ELF-1 (cell line): ENCODE measurements at regions not wholly inside any gene's neighbourhood (a gene's known extent, or its start where the extent isn't known, plus 50 kb on each side); places are given as distances from the start of the nearest gene placed in this dataset.
"Not testable (repeated sequence)": the region's sequence is repeated elsewhere in the genome, so short reads cannot be mapped to it uniquely, and the experiment has no call there.

Experiments
- DNase-seq: peaks from one replicate; pipeline ENCODE4 v3.0.0-alpha.2; 2016; ENCODE audit warnings: low read depth, low spot score

GRCh38 chr17:45646288-45646988, 137.7 kb upstream of the CRHR1 start:
- DNase-seq = no peak

DNA sequence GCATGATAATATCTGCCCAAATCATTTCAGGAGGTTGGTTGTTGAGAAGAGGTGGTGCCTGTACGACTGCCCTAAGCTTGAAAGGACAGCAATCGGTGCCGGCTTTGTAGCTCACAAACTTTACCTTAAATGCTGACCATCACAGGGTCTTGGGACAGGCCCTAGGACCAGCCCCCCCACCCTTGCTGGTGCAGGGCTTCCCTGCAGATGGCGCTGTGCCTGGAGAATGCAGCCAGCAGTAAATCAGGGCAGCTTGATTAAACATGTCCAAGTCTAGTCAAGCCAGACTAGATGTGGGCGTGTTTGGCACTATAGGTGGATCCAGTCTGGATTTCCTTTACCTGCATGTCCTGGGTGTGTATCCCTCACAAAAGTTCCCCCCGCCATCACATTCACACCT, 135.5 kb upstream of the CRHR1 start:
- peak; percentile 48 for DNase-seq

- no peak for DNase-seq
These were observed 134.3 kb upstream of the CRHR1 start for GRCh38 chr17:45649796-45650195.

DNA sequence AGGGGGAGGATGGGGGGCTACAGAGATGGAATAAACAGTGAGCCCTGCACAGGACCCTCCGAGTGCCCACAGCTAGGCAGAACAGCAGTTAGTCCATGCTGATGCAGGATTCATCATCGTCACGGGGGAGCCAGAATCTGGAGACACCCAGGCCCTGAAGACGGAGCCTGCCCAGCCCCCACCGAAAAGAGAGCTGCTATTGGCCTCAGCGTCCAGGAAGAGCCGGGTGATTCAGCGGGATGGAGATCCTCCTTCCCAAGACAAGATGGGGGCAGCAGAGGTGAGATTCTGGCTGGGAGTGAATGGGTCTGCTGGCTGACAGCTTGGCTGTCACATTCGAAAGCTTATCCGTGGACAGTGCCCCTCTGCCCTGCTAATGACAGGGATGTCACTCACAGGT, 133.6 kb upstream of the CRHR1 start:
- no peak for DNase-seq

DNA sequence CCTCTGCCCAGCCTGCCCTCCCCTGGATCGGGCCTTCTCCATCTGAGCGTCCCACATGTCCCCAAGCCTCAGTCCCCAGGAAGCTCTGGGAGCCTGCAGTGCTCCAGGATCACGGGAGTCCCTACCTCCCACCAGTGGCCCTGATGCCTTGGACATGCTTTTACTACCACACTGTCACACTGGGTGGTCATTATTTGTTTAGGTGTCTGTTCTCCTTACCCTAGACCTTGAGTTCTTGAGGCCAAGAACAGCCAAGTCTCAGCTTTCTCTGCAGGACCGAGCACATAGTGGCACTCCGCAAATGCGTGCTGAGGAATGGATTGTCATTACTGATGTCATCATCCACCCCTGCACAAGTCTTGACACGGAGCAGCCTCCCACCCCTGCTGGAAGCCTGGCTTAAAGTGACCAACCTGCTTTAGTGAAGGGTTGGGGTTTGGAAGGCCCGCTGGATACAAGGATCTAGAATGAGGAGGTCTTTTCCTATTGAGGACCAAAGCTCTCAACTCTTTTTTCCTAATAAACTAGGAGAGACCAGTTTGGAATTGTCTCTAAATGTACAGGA, 132.9 kb upstream of the CRHR1 start:
- DNase-seq = peak; percentile 17

DNA sequence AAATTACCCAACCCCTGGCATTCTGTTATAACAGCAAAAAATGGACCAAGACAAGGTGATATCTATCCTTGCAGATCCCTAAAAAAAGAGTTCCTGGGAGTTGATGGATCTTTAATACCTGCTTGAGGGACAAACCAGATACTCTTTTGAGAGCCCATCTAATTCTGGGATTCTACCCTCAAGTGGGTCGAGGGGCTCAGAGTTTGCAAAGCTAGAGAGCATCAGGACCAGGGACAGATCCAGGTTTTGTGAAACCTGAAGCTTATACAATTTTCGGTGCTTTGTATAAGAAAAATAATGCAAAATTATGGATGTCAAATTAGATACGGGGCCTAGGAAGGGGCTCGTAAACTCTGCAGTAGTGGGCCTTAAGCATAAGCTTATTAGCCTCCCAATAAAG, 130.5 kb upstream of the CRHR1 start:
- DNase-seq = no peak

- DNase-seq = no peak
These were observed 127.5 kb upstream of the CRHR1 start for GRCh38 chr17:45656527-45657181.

GRCh38 chr17:45660474-45660873, 123.6 kb upstream of the CRHR1 start:
- peak; percentile 79 for DNase-seq

- DNase-seq = no peak
These were observed 121.7 kb upstream of the CRHR1 start for GRCh38 chr17:45662432-45662831.

DNA sequence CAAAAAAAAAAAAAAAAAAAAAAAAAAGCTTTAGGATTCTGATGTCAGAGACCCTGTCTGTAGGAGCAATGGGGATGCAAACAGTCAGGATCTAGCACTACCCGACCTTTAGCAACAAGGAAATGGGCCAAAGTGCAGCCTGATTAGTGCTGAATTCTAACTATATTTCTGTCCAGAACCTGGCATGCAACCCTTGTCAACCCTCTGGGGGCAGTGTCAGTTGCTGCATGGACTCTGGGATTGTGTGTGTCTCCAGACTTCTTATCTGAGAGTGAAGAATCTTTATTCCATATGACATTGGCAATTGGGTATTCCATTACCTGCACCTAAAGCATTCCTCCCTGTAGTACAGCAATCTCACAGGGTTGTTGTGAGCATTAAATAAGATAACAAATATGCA, 120.3 kb upstream of the CRHR1 start:
- no peak for DNase-seq

GRCh38 chr17:45664921-45665320, 119.2 kb upstream of the CRHR1 start:
- no peak for DNase-seq

DNA sequence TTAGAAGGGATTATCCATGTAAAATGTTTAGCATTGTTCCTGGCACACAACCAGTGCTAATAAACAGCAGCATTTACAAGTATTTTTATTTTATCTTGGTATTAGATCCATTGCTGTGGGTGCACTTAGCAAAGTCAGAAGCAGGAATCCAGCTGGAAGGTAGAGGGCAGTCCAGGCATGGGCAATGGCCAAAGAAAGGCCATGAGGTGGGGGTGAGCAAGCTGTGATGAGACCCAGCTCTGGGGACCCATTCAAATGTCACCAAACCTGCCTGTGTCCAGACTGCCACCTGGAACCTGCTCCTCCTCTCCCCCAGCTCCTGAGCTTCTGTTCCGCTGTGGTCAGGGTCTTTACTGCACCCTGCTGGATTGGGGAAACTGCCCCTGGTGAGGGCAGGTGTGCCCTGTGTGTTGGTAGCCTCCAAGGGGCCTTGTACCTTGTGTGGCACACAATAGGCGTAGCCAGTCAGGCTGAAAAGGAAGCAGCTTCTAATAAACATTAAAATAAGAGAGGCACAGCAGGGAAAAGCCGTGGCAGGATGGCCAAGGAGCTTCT, 118.0 kb upstream of the CRHR1 start:
- no peak for DNase-seq

- no peak for DNase-seq
These were observed 117.5 kb upstream of the CRHR1 start for GRCh38 chr17:45666641-45667040.

- DNase-seq = no peak
These were observed 116.4 kb upstream of the CRHR1 start for GRCh38 chr17:45667591-45668171.

DNA sequence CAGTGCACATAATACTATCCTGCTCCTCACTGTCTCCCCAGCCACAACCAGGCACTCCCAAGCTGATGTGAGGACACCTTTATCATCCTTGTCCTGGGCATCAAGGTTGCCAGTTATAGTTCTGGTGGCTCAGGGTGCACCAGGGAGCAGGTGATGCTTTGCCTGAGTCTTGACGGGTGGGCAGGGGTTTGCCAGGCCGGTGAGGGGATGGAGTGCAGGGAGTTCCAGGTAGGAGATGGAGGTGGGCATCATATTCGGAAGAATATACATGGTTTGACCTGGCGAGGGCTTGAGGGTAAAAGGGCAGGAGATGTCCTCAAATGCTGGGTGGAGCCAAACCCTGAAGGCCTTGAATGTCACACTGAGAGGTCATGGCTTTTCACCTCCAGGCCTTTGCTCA, 115.8 kb upstream of the CRHR1 start:
- no peak for DNase-seq

DNA sequence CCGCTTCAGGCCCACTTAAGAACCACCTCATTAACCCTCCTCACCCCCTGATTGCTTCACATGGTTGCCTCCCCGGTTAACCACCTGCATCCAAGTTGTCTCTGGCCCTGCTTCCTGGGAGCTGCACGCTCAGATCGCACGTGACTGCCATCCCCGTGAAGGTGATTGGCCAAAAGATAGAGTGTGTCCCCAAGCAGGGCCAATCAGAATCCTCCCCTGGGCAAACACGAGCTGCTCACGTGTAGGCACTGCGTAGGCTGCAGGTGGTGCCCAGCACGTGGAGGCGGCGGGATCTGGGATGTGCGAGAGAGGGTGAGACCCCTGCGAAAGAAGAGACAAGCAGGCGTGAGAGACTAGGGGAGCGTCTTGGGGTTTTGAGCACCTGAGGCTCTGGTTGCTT, 111.8 kb upstream of the CRHR1 start:
- no peak for DNase-seq

DNA sequence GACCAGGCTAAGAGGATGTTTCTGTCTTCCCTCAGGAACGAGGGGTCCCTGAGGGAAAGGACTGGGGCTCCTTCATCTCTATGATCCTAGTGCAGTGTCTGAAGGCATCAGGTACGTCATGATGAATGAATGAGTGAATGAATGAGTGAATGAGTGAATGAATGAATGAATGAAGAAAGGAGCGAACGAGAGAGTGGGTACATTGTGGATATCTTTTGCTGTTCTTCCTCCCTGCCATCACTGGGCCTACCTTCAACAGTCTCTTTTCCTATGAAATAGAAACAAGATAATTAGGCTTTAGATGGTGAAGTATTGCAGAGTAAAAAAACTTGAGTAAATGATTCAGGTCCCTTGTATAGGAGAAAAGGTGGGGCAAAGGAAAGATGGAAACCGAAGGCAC, 111.3 kb upstream of the CRHR1 start:
- DNase-seq = no peak

GRCh38 chr17:45673759-45674158, 110.4 kb upstream of the CRHR1 start:
- not testable (repeated sequence) for DNase-seq

DNA sequence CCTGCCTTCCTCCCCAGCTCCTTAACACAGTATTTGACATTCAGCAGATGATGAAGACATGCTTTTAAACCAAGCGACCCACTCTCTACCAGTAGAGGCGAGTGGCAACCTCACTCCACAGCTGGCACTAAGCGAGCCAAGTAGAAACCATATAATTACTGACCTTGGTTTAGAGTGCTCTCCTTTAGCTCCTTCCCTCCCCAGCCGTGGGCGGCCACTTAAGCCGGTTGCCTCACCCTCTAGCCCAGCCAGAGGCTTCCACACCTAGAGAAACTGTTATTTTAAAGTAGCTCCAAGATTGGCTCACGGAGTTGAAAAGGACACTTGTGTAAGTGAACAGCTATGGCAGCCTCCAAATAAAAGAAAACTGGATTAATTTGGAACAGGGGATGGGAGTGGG, 109.1 kb upstream of the CRHR1 start:
- DNase-seq = no peak

DNA sequence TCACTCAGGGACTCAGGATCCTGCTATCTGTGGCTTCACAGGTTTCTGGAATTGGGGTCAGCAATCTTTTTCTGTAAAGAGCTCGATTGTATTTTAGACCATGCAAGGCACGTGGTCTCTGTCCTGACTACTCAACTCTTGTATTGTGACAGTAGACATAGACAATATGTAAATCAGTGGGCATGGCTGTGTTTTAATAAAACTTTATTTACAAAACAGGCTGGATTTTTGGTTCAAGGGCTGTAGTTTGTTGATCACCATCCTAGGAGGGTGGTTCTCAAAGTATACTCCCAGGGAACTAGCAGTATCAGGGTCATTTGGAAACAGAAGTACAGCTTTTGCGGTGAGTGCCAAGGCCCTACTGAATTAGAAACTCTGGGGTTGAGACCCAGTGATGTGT, 108.2 kb upstream of the CRHR1 start:
- DNase-seq = no peak

DNA sequence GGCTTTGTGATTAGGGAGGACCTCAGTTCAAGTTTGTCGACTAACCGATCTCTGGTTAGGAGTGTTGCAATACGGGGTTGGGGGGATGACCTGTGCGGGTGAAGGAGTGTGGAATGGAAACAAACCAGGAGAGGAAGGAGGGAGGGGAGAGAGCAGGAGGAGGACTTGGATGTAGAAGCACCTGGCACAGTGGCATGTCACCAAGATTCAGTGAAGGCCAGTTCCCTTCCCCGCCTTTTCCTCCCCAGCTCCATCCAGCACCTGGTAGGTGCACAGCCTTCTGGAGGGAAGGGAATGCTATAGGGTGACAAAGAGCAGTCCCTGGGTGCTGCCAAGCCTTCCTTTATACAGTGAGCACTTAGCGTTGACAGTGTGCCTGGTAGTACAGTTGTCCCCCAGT, 107.4 kb upstream of the CRHR1 start:
- no peak for DNase-seq

DNA sequence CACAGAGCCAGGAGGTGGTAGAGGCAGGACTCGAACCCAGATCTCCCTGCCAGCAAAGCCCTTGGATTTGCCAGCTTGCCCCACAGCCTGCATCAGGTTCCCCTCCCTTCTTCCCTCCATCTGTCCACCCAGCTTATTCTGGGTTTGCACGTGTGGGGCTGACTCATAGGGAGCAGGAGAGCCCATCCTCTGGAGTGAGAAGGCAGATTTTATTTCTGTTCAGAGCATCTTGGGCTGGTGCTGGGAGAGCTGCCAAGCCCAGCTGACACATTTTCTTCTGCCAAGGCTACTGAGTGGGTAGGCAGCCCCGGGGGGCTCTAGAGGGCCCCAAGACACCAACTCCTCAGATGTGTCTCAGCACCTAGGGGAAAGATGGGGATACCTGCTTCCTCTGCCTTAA, 106.3 kb upstream of the CRHR1 start:
- no peak for DNase-seq

- no peak for DNase-seq
These were observed 104.7 kb upstream of the CRHR1 start for GRCh38 chr17:45679426-45679825.
